Islet of Langerhans (tissue), 1 donor: ENCODE measurements at regions not wholly inside any gene's neighbourhood (a gene's known extent, or its start where the extent isn't known, plus 50 kb on each side); places are given as distances from the start of the nearest gene placed in this dataset.

Experiments used
- FAIRE-seq: peaks from one replicate; lab custom pipeline; 2011; peaks lifted over from hg19 to GRCh38; lab: Jason Lieb, UNC

- no peak for FAIRE-seq
Measured at GRCh38 chr2:19543663-19544383, 185.4 kb upstream of the OSR1 start.

GRCh38 chr2:19542796-19543662 lies 184.6 kb upstream of the OSR1 start:
- FAIRE-seq, result no peak

- no peak for FAIRE-seq
Measured at GRCh38 chr2:19541884-19542283, 183.5 kb upstream of the OSR1 start.

DNA sequence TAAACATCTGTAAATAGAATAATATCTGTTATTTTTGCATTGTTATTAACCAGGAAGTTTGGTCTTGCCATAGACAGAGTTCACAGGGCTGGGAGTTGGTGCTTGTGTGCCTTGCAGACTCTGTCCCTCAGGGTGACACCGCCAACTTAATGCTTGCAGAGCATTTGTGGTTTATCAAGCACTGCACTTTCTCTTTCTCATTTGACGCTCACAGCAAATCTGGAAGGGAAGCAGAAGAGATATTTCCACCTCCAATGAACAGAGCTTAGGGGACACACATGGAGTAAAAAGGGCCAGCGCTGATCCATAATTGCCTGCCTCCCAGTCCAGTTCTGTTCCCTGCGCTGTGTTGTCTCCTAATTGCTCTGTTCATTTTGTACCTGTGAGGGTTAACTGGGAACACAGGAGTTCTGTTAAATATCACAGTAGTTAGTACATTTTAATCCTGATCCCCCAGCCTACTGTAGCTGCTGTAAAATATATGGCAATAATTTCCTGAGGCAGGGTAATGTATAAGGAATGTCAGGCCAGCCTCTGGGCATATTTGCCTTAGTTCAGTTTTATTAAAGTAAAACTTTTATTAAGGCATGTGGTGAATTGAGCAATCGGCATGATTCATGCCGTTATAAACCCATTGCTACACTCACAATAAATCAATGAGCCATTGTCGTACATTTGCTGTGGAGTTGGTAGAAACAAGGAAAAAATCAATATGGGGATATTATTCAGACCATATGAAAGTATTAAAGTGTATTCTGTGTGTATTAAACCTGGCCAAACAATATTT lies 182.5 kb upstream of the OSR1 start:
- FAIRE-seq, result no peak

- FAIRE-seq, result no peak
Measured at GRCh38 chr2:19538411-19538963, 180.1 kb upstream of the OSR1 start.

DNA sequence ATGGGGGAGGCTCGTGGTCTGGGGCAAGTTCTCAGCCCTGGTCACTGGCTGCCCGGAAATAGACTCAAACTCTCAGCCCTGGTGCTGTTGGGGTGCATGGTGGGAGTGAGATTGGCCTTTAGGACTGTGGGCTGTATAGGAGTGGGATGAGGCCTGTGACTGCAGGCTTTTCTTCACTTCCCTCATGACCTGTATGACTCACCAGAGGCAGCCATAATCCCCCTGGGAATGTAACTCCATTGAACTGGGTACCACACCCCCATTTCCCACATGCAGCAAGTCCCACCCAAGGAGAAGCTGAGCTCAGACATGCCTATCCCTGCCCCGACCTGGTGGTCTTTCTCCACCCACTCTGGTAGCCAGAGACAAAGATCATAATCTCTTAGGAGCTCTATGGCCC lies 177.7 kb upstream of the OSR1 start:
- FAIRE-seq, result no peak

DNA sequence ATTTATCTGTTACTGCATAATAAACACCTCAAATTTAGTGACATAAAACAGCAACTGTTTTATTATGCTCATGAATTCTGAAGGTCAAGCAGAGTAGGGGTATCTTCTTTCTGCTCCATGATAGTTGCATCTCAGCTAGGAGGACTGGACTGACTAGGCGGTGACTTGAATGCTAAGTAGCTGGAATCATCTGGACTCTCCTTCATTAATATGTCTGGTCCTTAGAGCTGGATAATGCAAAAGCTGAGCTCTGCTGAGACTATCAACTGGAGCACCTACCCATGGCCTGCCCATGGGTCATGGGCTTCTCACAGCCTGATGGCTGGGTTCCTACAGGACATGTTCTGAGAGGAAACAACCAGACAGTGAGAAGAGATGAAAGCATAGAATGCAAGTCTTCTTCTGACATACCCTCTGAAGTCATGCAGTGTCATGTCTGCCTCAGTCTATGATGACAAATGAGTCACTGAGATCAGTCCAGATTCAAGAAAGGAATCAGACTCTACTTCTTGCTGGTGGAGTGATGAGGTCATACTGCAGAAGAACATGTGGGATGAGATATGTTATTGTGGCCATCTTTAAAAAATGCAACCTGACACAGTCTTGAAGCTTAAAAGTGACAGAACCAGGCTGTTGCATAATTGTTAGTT lies 174.2 kb upstream of the OSR1 start:
- no peak for FAIRE-seq

DNA sequence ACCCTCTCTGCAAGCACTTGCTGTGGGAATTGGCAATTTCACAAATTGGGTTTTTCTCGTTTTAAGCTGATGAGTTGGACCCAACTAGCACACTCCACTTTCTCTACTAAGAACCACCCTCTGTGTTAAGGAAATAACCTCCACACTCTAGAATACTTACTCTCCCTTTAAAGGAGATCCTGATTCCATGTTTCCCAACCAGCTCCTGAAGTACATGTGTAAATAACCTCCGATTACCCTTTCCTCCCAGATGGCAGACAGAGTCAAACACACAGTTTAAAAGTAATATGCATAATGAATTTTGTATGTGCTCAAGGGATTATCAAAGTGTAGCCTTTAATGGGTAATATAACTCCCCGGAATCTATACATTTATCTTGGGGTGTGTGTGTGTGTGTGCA lies 171.3 kb upstream of the OSR1 start:
- no peak for FAIRE-seq

DNA sequence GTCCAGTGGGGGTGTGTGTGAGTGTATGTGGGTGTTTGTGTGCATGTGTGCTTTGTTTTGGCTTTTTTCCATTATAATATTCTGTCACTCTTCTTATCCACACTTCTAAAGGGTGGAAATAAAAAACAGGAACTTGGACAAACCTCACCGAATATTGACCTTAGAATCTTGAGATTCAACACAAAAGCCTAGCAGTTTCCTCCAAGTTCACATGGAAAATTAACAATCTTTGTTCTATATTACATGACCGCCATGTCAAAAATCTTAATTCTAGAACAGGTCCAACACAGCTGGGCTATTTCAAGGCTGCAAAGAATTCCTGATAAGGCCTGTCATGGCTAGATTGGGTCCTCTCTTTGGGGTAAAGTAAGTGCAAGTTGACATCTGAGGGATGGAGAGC lies 169.3 kb upstream of the OSR1 start:
- FAIRE-seq, result no peak

GRCh38 chr2:19525313-19525712 lies 166.9 kb upstream of the OSR1 start:
- FAIRE-seq, result no peak

DNA sequence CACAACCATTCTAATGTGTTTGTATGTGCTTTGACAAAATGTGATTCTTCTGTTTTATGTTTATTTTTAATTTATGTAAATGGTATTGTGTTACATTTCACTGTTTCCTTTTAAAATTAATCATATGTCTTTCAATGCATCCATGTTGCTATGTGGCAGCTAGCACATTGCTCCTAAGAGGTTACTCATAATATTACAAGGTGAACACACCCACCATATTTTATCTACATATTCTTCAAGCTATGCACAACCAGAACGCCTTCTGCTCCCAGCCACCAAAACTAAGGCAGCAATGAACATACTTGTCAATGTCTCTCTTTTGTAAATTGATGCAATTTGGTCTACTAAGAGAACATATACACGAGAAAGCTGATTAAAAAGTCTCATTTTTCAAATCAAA lies 160.6 kb upstream of the OSR1 start:
- no peak for FAIRE-seq

DNA sequence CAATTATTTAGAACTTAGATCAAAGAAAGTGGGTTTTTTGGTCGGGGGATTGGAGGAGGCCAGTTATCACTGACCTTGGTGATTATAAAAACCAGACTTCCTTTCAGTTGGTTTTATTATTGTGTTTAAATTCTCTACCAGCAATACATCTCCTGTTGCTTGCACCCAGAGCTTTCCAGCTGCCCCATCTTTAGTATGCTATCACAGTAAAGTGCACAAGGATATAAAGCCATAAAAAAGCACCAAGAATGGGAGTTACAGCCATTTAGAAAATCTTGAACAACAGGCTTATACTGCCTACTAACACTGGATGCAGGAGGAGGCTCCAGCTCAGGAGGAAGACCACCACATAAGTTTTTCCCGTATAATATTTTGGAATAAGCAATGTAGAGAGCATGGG lies 148.7 kb upstream of the OSR1 start:
- no peak for FAIRE-seq

DNA sequence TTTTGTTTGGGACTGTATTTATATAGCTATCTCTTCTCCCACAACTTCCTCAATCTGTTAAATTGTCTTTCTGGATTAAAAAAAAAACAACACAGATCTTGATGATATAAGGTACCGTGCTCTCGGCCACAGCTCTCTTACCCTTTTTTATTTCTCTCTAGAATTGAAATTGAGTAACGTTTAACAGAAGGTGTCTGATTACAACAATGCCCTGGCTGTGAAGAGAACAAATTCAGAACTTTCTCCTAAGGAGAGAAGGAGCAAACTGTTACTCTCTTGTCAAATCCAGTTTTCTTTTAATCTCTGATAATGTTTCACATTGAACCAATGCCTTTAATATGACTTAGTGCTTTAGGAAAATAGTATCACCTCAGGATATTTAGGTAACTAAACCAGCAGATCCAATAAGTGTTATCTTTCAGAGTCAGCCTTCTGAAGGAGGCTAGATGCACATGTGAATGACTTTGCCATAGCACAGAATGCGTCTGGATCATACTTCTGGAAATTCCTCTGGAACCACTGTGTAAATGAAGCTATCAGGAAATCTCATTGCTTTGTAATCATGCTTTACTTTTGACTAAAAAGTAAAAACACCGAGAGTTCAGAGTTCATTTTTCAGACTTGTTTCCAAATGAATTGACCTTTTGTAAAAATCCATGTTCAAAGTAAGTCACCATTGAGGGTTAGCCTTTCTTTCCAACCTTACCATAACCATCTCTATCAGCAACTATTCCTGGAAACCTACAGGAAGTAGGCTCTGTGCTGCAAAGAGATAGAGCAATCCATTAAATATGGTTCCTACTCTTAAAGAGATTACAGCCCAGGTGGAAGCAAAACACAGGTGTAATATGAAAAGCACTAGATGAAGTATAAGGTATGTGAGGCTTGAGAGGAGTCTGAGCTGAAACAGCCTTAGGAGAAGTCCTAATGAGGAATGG lies 147.0 kb upstream of the OSR1 start:
- no peak for FAIRE-seq

- FAIRE-seq, result no peak
Measured at GRCh38 chr2:19504400-19505198, 146.2 kb upstream of the OSR1 start.

DNA sequence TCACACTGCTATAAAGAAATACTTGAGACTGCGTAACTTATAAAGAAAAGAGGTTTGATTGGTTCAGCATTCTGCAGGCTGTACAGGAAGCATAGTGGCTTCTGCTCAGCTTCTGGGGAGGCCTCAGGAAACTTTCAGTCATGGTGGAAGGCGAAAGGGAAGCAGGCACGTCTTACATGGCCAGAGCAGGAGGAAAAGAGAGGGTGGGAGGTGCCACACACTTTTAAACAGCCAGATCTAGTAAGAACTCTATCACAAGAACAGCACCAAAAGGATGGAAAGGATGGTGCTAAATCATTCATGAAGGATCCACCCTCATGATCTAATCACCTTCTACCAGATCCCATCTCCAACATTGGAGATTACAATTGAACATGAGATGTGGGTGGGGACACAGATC lies 145.5 kb upstream of the OSR1 start:
- FAIRE-seq, result no peak

DNA sequence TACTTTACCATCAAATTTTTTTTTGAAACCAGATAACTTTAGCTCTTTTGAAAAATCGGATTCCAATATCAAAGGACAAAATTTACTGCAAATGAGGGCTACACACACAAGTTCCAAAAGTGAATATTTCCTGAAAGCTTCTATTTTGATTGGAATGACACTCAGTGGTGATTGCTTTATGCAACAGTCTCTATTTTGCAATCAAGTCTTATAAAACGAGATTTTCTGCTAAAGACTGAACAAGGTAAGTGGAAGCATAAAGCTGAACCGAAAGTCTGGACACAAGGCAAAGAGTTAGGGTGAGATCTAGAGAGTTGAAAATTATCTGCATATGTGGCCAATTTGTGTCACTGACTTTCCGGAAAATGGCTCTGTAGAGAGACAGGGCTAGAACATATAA lies 145.0 kb upstream of the OSR1 start:
- no peak for FAIRE-seq

DNA sequence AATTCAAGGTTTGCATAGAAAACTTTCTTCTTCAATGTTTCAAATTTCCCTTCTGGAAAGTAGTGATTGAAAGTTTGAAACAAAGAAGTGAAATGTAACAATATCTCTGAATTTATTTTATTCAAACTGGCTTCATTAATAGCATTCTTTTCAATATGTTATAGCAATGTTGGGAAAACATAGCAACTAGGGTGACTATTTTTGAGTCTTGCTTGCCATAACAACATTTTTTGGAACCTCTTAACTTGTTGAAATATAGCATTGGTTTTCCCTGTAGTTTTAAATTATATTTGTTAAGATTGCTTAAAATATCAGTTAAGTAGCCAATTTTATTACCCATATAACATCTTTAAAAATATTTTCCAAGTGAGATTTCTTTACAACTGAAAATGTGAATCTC lies 141.7 kb upstream of the OSR1 start:
- FAIRE-seq, result no peak

DNA sequence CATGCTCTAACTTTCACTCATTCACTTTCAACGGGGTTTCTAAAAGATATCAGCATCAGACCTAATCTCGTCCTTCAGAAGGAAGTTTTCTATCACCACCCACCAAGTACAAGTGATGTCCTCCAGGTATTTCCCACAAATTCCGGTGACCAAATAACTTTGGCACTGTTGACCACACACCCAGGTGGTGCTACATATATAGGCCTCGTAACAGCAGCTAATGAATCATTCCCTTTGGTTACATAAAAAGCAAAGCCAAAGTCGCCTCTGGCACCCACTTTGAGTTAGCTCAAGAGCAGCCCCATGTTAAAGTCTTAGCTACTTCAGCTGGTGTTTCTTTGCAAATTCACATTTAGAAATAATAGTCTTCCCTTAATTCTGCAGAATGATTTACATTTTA lies 138.2 kb upstream of the OSR1 start:
- FAIRE-seq, result no peak

- no peak for FAIRE-seq
Measured at GRCh38 chr2:19494241-19494640, 135.8 kb upstream of the OSR1 start.

DNA sequence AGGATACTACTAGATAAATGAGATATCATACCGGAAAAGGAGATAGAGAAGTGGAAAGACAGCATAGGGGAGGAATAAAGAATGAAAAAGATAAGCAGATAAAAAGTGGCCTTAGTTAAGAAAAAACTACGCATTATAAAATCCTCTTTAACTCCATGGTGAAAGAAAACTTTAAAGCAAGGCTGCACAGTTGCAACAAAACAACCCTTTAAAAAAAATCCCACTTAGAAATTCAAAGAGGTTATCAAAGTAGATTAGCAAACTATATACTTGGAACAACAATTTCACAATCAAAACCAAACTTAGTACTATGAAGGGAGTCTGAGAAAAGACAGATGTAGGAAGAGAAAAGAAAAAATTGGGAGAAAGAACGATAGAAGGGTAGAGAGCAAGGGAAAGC lies 133.4 kb upstream of the OSR1 start:
- no peak for FAIRE-seq
